Stomach (tissue), 8 donors: ENCODE measurements at regions not wholly inside any gene's neighbourhood (a gene's known extent, or its start where the extent isn't known, plus 50 kb on each side); places are given as distances from the start of the nearest gene placed in this dataset.
A peak's percentile ranks its signal among the peaks of the same experiment; 100 is the strongest.

ENCODE experiments used
- DNase-seq, 2 donors: peaks; one replicate each; pipeline versions ENCODE4 v3.0.0 to v3.0.0-alpha.2; 2013 to 2019
- H3K27ac ChIP-seq, 5 donors: fragments of 200-600 bp in 4 of 5; sonication (generic) in 4 of 5; one replicate each; pipeline ENCODE4 v1.5.1; 2013 to 2019; ENCODE audit warnings: mild to moderate bottlenecking in 1 of 5, moderate library complexity in 1 of 5
- H3K27me3 ChIP-seq, 3 donors: fragments of 200-600 bp; sonication (generic); one replicate each; pipeline ENCODE4 v1.5.1; 2017 to 2019; ENCODE audit warnings: mixed run types in 1 of 3
- H3K36me3 ChIP-seq, 4 donors: fragments of 200-600 bp; sonication (generic); 1 replicate in 3 of 4; 2 replicates in 1 of 4; pipeline ENCODE4 v1.5.1; 2016 to 2019
- H3K4me1 ChIP-seq, 4 donors: fragments of 200-600 bp; sonication (generic); one replicate each; pipeline ENCODE4 v1.5.1; 2016 to 2019
- H3K4me3 ChIP-seq, 4 donors: fragments of 200-600 bp; sonication (generic) in 3 of 4; one replicate each; pipeline ENCODE4 v1.5.1; 2016 to 2019; ENCODE audit warnings: mild to moderate bottlenecking in 1 of 4
- H3K9me3 ChIP-seq, 4 donors: fragments of 200-600 bp; sonication (generic); one replicate each; pipeline ENCODE4 v1.5.1; 2016 to 2019
- EP300 ChIP-seq: sonication (generic); formaldehyde crosslinking; IDR thresholded peaks from one replicate; pipeline ENCODE4 v1.6.1; 2017; ENCODE audit warnings: antibody characterized with exemption
- POLR2A ChIP-seq, 4 donors: fragments of 450-650 bp; IDR thresholded peaks; one replicate each; pipeline ENCODE4 v1.6.1; 2016; ENCODE audit warnings: antibody characterized with exemption in 4 of 4, control low read depth in 2 of 4, mild to moderate bottlenecking in 1 of 4, moderate library complexity in 1 of 4
- POLR2AphosphoS5 ChIP-seq, 3 donors: sonication (generic); formaldehyde crosslinking; IDR thresholded peaks; one replicate each; pipeline ENCODE4 v1.6.1; 2016; ENCODE audit warnings: antibody characterized with exemption in 3 of 3
- WGBS, 5 donors: extraction: QIAGEN DNeasy Blood & Tissue Kit in 3 of 5; methylation state at CpG; one replicate each; pipeline versions ENCODE4 v1.1.5 to v1.1.7; 2013 to 2018; 5-methylcytosine and 5-hydroxymethylcytosine counted together
- intact Hi-C: fragments of 100-400 bp; cut with DNase I; formaldehyde crosslinking; loops from one replicate; pipeline ENCODE4 v1.15.1; 2023; ENCODE audit warnings: low total_unique reads
- TF ChIP-seq, protein P1 (sequence below), 7 experiments: fragments of 450-650 bp in 4 of 7; fragments of 200-600 bp in 3 of 7; sonication (generic) in 3 of 7; IDR thresholded peaks; one replicate each; pipeline ENCODE4 v1.5.1; 2016 to 2019; ENCODE audit warnings: antibody characterized with exemption in 7 of 7, control low read depth in 2 of 7, mild to moderate bottlenecking in 1 of 7
- donor health status: healthy with polysubstance abuse.
- donor health status: Bipolar disorder and iron deficiency.
- donor health status: healthy.

DNA sequence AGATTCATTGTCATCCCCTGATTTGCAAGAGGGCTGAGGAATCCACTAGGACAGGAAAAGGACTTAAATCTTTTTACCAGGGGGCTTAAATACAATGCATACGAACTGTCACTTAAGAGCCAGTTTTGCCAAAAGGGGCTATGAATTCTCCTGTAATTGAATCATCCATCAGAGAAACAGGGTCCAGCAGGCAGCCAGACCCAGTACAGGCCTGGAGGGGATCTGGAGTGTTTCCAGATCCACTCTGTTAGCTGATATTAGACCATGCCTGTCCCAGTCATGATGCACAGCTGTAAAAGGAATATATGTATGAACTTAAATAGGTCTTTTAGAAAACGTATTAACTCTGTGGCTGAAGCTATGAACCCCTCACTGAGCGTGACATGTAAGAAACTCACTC is 53.8 kb upstream of the PRSS23 start:
- Histone ChIP-seq H3K9me3 (no peaks in the 10 kb centered on the region), H3K27ac (no peak overlapping the region), H3K27me3 (no peaks in the 10 kb centered on the region), H3K4me1 (peaks cover 6 to 26% (median 22%) of the 10 kb centered on the region in 4 donors), H3K4me3 (no peak overlapping the region), H3K36me3 (no peaks in the 10 kb centered on the region)
- no peak for TF ChIP-seq POLR2AphosphoS5 (IDR thresholded peaks at IDR 0.05)
- TF ChIP-seq, protein P1, sequence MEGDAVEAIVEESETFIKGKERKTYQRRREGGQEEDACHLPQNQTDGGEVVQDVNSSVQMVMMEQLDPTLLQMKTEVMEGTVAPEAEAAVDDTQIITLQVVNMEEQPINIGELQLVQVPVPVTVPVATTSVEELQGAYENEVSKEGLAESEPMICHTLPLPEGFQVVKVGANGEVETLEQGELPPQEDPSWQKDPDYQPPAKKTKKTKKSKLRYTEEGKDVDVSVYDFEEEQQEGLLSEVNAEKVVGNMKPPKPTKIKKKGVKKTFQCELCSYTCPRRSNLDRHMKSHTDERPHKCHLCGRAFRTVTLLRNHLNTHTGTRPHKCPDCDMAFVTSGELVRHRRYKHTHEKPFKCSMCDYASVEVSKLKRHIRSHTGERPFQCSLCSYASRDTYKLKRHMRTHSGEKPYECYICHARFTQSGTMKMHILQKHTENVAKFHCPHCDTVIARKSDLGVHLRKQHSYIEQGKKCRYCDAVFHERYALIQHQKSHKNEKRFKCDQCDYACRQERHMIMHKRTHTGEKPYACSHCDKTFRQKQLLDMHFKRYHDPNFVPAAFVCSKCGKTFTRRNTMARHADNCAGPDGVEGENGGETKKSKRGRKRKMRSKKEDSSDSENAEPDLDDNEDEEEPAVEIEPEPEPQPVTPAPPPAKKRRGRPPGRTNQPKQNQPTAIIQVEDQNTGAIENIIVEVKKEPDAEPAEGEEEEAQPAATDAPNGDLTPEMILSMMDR (IDR thresholded peaks at IDR 0.05) = no peak
- TF ChIP-seq EP300 = no peak
- no peak for TF ChIP-seq POLR2A (IDR thresholded peaks at IDR 0.05)
- WGBS, 5 donors = 83 to 91% (median 87%) methylated on average over 3 of the region's 3 CpGs
- DNase-seq = peak in 1 of 2 donors; percentile 43
- intact Hi-C loops = no loop called here

DNA sequence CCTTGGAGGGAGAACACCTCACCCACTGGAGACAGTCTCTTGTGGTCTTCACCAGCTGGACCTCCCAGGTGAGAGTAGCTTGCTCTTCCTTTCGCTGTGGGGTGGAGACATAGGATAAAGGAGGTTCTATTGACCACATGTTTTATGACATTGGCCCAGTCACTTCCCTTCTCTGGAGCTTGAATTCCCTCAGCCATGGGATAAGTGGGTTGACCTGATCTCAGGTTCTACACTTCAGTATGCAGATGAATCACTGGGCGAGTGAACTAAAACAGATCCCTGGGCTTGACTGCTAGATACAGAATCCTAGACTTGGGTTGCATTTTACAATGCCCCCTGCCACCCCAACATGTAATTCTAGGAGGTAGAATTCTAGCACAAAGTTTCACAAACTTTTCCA is 54.8 kb upstream of the PRSS23 start:
- TF ChIP-seq EP300 (no peak), POLR2AphosphoS5 (IDR thresholded peaks at IDR 0.05) (no peak), POLR2A (IDR thresholded peaks at IDR 0.05) (no peak)
- TF ChIP-seq, protein P1 (IDR thresholded peaks at IDR 0.05) = no peak
- Histone ChIP-seq H3K9me3 (no peaks in the 10 kb centered on the region), H3K4me1 (peaks cover 14 to 36% (median 32%) of the 10 kb centered on the region in 4 donors), H3K27ac (no peak overlapping the region), H3K27me3 (no peaks in the 10 kb centered on the region), H3K36me3 (no peaks in the 10 kb centered on the region), H3K4me3 (no peak overlapping the region)
- 87 to 97% (median 95%) methylated on average over 2 of the region's 2 CpGs for WGBS, 5 donors
- intact Hi-C loops = no loop called here
- no peak for DNase-seq

GRCh38 chr11:86743223-86744118 is 56.9 kb upstream of the PRSS23 start:
- no peak overlapping the region for H3K4me3 ChIP-seq
- TF ChIP-seq, protein P1 (IDR thresholded peaks at IDR 0.05) = no peak
- TF ChIP-seq EP300 (peak; percentile 79), POLR2AphosphoS5 (IDR thresholded peaks at IDR 0.05) (peak; percentile 23 to 82 (median 55)), POLR2A (IDR thresholded peaks at IDR 0.05) (no peak)
- intact Hi-C loops = no loop called here
- H3K27ac ChIP-seq = peak overlapping the region; percentile 52 to 92 (median 88)
- H3K4me1 ChIP-seq = peaks cover 14 to 52% (median 37%) of the 10 kb centered on the region in 4 donors
- H3K9me3 ChIP-seq = no peaks in the 10 kb centered on the region
- no peaks in the 10 kb centered on the region for H3K36me3 ChIP-seq
- H3K27me3 ChIP-seq = no peaks in the 10 kb centered on the region
- DNase-seq = peak; percentile 42 to 62
- 56 to 73% (median 69%) methylated on average over 7 of the region's 7 CpGs for WGBS, 5 donors

- H3K36me3 ChIP-seq = no peaks in the 10 kb centered on the region
- no peaks in the 10 kb centered on the region for H3K9me3 ChIP-seq
- TF ChIP-seq, protein P1 (IDR thresholded peaks at IDR 0.05) = no peak
- no peak for TF ChIP-seq EP300
- peak in 1 of 3 donors; percentile 42 for TF ChIP-seq POLR2AphosphoS5 (IDR thresholded peaks at IDR 0.05)
- no peak for TF ChIP-seq POLR2A (IDR thresholded peaks at IDR 0.05)
- intact Hi-C loops = no loop called here
- 86 to 97% (median 93%) methylated on average over 6 of the region's 6 CpGs for WGBS, 5 donors
- DNase-seq = peak in 1 of 2 donors; percentile 42
- no peaks in the 10 kb centered on the region for H3K27me3 ChIP-seq
- H3K4me1 ChIP-seq = peaks cover 14 to 66% (median 43%) of the 10 kb centered on the region in 4 donors
- no peak overlapping the region for H3K4me3 ChIP-seq
- H3K27ac ChIP-seq = peak overlapping the region; percentile 0 to 92 (median 88)
Measured at GRCh38 chr11:86741839-86742805, 58.2 kb upstream of the PRSS23 start.
